GM19035 (cell line): ENCODE measurements at regions not wholly inside any gene's neighbourhood (a gene's known extent, or its start where the extent isn't known, plus 50 kb on each side); places are given as distances from the start of the nearest gene placed in this dataset.
"Not testable (repeated sequence)": the region's sequence is repeated elsewhere in the genome, so short reads cannot be mapped to it uniquely, and the experiment has no call there.

Source experiments
- ATAC-seq: cut with Tn5 transposase; IDR thresholded peaks from one replicate; pipeline ENCODE4 v1.9.1; 2021; ENCODE audit not compliant: unreplicated experiment

DNA sequence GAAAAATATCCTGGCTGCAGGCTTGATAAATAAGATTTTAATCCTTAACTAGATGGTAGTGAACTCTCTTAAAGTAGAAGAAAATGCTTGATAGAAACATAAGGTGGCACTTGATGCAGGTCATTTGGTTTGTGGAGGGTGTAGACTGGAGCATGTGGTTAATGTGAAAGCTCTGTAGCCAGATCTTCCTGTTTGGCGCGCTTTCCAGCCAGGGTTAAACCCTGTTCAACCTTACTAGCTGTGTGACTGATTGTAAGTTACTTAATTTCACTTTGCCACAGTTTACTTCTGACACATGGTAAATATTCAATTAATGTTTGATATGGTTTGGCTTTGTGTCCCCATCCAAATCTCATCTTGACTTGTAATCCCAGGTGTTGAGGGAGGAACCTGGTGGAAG, 394.0 kb downstream of the REEP3 start:
- no peak for ATAC-seq

DNA sequence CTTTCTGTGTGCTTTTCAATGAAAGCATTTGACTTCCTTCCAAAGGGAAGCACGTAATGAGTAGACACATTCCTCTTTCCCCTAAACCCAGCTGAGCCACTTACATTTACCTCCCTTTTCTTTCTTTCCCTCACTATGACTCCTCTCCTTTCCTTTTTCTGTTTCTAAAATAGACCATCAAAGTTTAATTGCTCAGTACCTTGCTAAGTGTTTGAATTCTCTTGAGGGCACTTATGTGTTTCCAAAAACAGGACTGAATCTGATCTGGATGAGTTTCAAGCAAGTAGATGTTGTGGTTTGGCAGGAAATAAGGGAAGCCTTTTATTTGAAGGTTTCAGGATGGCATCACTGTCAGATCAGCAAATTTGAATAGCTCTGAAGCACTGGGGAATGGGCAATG, 396.2 kb downstream of the REEP3 start:
- ATAC-seq: no peak

DNA sequence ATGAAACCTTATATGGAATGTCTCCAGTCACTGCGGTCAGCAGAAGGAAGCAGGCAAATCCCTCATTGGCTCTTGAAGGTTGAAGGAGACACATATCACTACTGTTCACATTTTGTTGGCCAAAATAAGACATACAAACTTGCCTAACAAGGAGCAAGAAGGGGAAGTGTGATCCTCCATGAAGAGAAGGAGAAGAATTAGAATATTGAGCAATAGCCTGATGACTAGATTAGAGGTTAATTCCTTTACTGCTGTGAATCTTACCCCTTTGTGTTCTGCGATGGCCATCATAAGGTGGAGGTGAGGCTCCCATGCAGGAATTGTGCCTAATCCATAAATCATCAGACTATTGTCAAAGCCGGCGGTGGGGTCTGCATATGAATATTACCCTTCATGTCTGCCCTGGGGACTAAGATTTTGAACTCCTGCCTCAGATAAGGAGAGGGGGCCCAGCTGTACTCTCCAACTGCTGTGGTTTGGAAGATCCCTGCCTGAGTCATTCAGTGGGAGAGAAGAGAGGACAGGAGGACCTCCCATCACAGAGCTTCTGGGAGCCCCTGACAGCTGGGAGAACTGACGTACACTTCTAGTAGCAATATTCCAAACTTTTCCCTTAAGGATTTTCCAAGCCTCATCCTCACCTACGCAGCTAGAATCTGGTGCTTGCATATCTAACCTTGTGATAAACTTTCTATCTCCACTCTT, 398.5 kb downstream of the REEP3 start:
- ATAC-seq: no peak

DNA sequence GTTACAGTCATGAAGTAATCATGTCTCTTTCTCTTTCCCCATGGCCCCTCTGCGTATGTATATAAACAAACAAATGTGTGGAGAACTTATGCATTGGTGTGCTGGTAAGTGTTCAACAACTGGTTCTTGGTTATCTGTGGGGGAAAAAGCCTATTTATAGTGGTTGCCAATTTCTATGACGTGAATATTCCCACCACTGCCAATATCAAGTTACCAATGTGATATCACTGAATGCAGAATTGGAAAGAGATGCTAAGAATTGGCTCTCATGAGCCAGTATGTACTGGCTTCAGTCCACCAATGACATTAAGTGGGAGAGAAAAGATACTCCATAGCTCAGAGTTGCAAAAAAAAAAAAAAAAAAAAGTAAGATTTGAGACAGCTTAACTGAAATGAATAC, 399.7 kb downstream of the REEP3 start:
- no peak for ATAC-seq

DNA sequence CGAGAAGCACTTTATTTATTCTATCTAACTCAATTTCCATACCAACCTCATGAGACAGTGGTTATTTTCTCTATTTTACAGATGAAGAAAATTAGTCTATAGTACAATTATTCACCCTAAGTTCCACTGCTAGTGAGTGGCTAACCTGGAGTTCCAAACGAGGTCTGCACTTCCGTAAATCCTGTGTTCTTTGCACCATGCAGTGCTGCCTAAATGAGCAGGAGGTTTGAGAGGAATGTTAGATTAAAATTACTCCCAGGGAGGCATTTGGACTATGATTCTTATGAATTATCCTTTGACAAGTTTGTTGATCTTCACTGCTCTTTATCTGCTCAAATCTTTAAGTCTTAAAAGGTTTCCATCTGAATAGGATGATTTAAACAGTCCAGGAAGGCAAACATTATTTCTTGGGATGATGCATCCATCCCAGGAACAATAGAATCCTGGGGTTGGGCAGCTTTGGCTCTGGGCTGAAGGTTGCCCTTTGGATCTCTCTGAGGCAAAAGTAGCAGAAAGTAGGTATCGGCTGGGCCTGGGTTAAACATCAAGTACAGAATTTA, 400.8 kb downstream of the REEP3 start:
- ATAC-seq: no peak

DNA sequence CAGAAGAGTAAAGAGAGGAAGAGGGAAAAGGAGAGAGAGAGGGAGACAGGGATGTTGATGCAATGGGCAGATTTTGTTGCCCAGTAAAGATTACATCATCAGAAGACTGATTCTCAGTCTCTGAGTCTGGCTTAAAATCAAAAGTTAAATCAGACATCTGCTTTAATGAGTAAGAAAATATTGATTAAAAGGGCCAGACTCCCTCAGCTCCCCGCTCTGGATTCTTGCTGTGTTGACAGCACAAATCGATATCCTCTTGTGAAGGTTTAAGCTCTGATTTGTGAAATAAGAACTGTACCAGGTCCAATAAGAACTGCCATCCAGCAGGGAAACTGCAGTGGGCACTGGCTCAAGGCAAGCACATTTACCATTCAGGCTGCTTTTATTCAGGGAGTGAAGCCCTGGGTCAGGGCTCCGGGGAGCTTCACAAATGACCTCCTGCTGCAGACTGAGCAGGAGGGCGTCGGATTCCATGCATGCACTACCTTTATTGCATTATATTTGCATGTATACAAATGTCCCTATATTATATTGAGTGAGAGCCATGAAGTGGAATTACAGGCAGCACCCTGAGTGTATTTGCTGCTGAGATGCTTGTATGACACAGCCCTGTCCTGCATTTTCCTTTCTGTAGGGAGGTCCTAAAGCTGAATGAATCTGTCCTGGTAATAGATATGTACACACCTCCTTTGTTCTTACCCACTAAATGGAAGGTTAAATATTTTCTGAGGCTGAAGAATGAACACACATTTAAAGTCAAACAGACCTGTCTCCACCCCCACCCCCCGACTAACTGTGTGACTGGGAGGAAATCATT, 401.5 kb downstream of the REEP3 start:
- ATAC-seq: no peak

DNA sequence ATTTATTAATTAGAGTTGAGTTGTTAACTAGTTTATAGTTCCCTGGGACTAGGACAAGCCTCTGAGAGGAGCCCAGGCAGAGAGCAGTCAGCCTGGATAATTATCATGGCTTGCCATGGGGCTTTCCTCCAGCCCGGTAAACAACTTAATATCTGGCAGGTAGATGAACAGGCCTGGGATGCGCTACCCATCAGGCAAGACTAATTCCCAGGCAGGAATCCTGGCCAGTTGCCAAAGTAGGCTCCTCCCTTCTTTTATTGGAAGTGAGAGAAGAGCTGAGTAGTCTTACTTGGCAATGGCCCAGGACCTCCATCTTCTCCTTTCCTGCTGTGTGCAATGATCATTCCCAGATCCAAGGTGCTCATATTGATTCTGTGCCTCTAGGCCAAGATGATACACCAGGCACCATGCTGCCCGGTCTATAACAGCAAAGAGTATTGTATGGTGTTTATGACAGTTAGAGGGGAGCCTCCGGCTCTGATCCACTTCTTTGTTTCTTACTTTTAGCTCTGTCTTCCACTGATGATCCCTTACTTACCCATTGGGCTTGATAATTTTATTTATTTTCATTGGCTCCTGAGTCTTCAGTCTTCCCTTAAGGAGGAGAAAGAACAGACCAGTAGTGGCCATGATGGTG, 408.7 kb downstream of the REEP3 start:
- ATAC-seq: no peak

DNA sequence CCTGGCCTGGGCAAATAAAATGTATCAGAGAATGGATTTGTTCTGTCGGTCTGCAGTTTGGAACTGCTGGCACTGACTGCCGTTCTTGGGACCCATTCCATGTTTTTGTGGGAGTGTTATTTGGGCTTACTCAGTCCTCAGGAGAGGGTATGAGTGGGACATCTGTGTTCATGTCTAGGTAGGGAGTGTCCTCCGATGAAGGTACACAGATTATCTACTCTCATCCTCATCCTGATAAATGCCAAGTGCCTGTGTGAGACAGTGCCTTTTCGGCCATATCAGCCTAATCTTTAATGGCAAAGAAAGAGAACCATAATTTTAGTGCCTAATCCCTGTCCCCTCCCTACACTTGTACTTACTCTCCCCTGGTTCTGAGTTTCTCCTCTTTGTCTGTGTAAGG, 409.4 kb downstream of the REEP3 start:
- no peak for ATAC-seq

DNA sequence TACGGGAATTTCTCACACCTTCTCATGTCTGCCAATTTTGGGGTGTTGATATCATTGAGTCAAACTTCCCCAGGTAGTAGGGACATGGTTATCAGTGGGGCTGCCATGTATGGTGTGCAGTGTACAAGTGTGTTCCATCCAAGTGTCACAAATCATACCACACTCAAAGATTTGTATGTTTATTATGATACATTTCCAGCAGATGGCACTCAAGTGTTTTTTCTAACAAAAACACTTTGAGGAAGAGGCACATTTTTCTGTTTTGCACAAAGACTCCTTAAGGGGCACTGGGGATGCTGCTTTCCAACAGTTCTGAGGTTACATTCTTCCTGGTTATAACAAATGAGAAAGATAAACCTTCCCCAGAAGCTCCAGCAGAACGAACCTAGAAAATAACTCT, 414.5 kb downstream of the REEP3 start:
- no peak for ATAC-seq

DNA sequence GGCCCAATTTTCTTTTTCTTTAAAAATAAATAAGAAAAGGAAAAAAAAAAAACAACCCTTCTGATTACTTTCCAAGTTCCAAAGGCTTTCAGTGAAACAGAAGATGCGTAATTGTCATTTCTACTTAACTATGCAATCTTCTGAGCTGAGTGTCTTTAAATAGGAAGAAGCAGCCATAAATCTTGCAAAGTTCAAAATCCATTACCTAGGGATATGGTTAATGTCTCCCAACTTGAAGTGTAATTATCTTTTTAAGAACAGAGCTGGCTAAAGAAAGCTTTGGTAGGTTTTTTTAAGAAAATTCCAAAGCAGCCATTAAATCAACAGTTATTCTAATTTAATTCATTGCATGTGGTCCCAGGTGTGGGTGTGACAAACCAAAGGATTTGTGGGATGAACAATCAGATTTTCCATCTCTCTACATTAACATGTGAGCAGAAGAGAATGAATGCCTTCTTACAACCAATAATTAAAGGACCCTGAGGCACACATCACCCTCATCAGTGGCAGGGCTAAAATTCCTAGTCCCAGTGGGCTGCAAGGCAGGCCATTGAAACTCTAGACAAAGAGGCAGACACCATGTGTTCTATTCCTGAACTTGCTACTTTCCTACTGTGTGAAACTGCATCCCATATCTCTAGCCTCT, 419.2 kb downstream of the REEP3 start:
- no peak for ATAC-seq

DNA sequence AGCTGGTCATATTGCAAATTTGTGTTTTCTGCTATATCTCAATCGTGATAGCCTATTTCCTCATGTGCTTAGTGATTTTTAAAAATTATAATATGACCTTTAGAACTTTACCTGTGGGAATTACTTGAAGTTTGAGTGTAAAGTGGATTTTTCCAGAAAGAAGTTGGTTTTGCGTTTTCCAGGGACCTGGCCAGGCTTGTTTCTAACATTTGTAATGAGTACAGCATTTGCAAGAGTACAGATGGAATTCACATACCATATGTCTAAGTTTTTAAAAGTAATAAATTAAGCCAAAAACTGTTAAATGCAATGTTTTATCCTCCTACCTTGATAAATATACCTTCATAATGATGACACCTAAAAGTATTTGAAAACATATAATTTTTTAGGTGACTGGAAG, 443.2 kb downstream of the REEP3 start:
- ATAC-seq: no peak

DNA sequence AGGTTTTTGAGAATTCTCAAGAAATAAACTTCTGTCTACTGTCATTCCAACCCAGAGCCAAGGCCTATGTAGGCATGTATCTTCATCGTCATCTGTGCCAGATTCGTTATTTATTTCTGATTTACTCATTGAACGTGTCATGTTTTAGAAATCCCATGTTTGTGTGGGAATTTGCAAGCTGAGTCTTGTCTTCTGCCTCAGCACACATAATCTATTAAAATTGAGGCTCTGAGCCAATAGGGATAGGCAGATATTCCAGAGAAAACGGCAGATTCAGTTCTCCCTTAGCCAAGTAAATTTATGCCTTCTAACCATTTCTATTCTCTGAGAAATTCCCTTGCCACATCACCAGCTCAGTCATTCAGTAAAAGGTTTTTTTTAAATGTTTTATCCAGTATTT, 444.6 kb downstream of the REEP3 start:
- ATAC-seq: no peak

DNA sequence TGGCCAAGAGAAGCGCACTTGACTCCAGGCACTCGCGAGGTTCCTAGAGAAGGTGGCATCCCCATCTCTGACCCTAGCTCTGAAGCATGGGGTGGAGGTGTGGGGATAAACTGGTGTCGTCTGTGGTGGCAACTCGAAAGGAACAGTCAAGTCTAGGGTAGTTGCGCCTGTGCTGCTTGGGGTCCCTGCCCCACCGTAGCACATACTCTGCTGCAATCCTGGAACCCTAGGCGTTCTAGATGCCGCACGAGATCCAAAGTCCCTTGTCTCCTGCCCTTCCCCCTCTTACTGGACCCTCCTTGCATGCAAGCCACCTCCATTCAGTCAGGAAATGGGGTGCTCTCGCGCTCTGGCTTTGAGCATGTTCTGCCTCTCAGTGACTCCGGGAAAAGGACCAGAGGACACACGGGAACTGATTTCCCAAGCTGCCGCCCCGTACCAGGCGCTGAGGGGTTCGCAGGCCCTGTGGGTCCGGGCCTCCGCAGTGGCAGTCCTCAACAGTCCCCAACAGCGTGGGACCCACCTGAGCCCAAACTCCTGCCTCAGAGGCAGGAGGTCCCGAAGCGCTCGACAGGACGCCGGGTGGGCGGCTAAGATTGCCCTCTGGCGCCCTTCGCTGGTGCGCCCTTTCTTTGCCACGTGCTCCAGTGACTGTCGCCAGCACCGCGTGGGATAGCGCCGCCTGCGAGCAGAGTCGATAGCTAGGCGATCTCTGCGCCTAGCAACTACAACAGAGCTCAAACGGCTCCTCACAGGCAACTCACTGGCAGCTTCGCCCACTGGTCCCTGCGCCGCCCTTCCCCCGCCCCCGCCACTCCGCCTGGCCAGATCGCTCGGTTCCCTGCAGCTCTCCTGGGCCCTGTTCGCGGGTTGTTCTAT, 452.0 kb downstream of the REEP3 start:
- ATAC-seq: no peak

DNA sequence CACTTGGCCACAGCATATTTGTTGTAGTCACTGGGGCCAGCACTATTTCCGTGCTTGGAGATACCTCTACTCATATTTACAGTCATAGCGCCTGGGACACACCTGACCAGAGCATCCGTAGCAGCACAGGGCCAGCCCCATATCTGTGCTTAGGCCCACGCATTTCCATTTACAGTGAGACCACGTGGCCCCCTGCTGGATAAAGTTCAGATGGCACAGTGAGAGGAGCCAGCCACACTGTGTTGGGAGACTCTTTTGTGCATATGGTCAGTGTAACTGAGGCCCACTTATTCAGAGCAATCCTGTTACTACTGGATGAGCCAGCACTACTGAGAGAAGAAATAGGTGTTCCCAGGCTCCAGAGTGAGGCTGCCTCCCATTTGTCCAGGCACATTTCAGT, 455.3 kb downstream of the REEP3 start:
- ATAC-seq: peak; percentile 95

DNA sequence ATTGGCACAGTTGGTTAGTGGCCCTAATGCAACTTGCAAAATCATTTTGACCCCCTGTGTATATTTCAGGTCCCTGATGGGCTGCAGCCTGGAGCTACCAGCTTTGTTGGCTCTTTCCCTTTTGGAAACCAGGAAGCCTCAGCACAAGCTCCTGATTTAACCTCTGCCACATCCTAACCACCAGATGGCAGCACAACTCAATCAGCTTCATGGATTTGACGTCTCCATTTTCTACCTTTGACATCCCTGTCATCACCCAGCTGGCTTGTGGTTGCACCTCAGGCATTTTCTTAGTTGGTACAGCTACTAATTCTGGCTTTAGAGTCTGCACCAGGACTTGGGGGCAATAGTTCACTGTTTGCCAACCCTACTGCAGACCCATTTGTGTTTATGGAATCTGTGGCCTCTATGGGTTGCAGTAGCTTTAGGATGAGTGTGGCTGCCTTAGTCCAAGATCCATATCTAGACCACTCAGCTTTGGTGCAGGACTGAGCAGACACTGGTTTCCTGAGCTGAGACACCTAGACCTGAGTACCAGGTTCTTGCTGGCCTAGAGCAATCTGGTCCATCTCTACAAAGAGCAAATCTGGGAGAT, 456.2 kb downstream of the REEP3 start:
- peak; percentile 64 for ATAC-seq

DNA sequence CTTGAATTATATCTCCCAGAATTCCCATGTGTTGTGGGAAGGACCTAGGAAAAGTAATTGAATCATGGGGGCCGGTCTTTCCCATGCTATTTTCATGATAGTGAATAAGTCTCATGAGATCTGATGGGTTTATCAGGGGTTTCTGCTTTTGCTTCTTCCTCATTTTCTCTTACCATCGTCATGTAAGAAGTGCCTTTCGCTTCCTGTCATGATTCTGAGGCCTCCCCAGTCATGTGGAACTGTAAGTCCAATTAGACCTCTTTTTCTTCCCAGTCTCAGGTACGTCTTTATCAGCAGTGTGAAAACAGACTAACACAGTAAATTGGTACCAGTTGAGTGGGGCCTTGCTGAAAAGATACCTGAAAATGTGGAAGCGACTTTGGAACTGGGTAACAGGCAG, 459.7 kb downstream of the REEP3 start:
- not testable (repeated sequence) for ATAC-seq

DNA sequence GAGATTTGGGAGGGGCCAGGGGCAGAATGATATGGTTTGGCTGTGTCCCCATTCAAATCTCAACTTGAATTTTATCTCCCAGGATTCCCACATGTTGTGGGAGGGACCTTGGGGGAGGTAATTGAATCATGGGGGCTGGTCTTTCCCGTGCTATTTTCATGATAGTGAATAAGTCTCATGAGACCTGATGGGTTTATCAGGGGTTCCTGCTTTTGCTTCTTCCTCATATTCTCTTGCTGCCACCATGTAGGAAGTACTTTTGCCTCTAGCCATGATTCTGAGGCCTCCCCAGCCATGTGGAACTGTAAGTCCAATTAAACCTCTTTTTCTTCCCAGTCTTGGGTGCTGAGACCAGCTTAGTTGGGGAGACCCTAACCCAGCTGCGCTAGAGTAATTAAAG, 462.9 kb downstream of the REEP3 start:
- not testable (repeated sequence) for ATAC-seq

DNA sequence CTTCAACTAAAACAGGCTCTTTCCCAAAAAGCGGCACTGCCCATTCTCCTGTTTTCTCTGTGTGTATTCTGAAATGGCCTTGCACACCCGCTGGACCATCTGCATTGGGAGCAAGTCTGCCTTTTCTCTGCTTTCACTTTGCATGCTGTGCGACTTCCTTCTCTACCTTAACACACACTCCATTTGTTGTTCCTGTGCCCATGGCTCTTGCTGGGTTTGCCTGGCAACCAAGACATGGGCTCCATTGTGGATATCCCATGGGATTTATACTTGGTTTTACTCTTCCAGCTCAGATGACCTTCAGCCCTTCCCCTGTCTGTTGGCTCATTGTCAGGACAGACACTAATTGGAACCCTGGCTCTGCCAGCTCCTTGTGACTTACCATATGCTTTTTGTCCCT, 465.3 kb downstream of the REEP3 start:
- ATAC-seq: no peak

DNA sequence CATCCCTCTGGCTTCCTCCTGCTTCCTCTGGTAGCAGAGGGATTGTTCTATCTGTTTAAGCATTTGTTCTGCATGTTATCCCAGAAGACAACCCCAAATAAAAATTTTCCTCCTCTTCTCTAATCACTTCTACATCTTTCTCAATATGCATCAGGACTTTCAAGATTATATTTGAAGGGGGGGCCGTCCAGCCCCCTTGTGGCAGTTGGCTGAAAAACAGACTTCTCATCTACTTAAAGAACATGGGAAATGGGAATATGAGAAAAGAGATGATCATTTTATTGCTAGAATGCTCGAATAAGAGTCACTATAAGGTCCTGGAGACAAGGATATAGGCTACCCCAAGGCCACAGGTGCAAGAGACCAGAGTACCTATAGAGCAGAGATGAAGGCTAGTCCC, 466.0 kb downstream of the REEP3 start:
- ATAC-seq: no peak

DNA sequence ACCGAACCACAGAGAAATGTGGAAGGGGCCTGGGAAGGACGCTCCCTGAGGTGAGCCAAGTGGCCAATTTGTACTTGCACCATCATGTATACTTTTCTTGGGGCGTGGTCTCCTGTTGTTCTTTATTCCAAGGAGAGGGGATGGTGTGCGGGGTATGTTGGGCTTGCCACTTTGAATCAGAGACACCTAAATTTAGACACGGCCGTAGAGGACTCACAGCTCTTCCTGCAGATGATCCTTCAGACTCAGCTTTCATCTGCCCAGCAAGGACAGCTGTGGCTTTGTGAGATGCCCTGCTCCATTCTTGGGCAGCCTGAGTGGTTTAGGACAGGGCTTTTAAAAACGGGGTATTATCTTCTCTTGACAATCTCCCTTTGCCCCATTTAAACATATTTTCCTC, 473.2 kb downstream of the REEP3 start:
- ATAC-seq: no peak
